MCF 10A (cell line): ENCODE measurements at regions not wholly inside any gene's neighbourhood (a gene's known extent, or its start where the extent isn't known, plus 50 kb on each side); places are given as distances from the start of the nearest gene placed in this dataset.
"Not testable (repeated sequence)": the region's sequence is repeated elsewhere in the genome, so short reads cannot be mapped to it uniquely, and the experiment has no call there.

Source experiments
- BruUV-seq: library from RNA; stranded (reverse); fragments of 400-500 nt; replicated peaks from 2 replicates; lab custom pipeline; 2021; lab: Mats Ljungman, UMichigan
- CTCF ChIA-PET: fragments of 300-600 bp; sonication (Branson Sonifier 250); formaldehyde crosslinking; extraction: SDS; loops from one replicate; lab custom pipeline; 2021; ENCODE audit warnings: antibody characterized with exemption, inconsistent platforms; lab: Yijun Ruan, JAX
- POLR2A ChIA-PET: fragments of 300-600, 350-650 bp; sonication (Branson Sonifier 250); formaldehyde crosslinking; extraction: SDS; loops from one replicate; lab custom pipeline; 2020; ENCODE audit warnings: antibody characterized with exemption, inconsistent platforms; lab: Yijun Ruan, JAX
- DNase-seq: peaks from one replicate; pipeline ENCODE4 v3.0.0-alpha.2; 2018; ENCODE audit not compliant: unreplicated experiment
- H3K27ac Mint-ChIP-seq: one replicate; pipeline ENCODE4 v1.8.0; 2022; ENCODE audit warnings: mild to moderate bottlenecking, low read depth, mixed read lengths; ENCODE audit not compliant: unreplicated experiment
- H3K27me3 Mint-ChIP-seq: one replicate; pipeline ENCODE4 v1.8.0; 2022; ENCODE audit warnings: mixed read lengths; ENCODE audit not compliant: insufficient read depth, unreplicated experiment
- H3K36me3 Mint-ChIP-seq: one replicate; pipeline ENCODE4 v1.8.0; 2022; ENCODE audit warnings: mild to moderate bottlenecking, moderate library complexity, mixed read lengths; ENCODE audit not compliant: insufficient read depth, unreplicated experiment
- H3K4me1 Mint-ChIP-seq: one replicate; pipeline ENCODE4 v1.8.0; 2022; ENCODE audit warnings: mixed read lengths; ENCODE audit not compliant: insufficient read depth, unreplicated experiment
- H3K4me3 Mint-ChIP-seq: one replicate; pipeline ENCODE4 v1.8.0; 2022; ENCODE audit warnings: mild to moderate bottlenecking, moderate library complexity, mixed read lengths; ENCODE audit not compliant: unreplicated experiment
- H3K9me3 Mint-ChIP-seq: one replicate; pipeline ENCODE4 v1.8.0; 2022; ENCODE audit warnings: mixed read lengths; ENCODE audit not compliant: unreplicated experiment
- CTCF ChIP-seq: fragments of 200-600 bp; IDR thresholded peaks from one replicate; pipeline ENCODE4 v1.8.0; 2022; ENCODE audit warnings: antibody characterized with exemption, mild to moderate bottlenecking; ENCODE audit not compliant: unreplicated experiment
- intact Hi-C: fragments of 100-400 bp; cut with micrococcal nuclease; formaldehyde crosslinking; loops from 2 replicates; pipeline ENCODE4 v1.14.1; 2022

GRCh38 chr11:26937386-26937785, 56.5 kb upstream of the FIBIN start:
- Mint-ChIP-seq H3K27me3 (no peaks in the 10 kb centered on the region), H3K27ac (no peak overlapping the region), H3K4me3 (no peak overlapping the region), H3K9me3 (peaks cover 8% of the 10 kb centered on the region), H3K4me1 (no peaks in the 10 kb centered on the region), H3K36me3 (no peaks in the 10 kb centered on the region)
- ChIA-PET CTCF (interaction anchor here (0.7 kb wide), 1 partner anchor 10 kb away, joined by 3 read pairs; no protein-coding TSS in a partner anchor), POLR2A (no interaction called here)
- intact Hi-C loops, result no loop called here
- no peak for TF ChIP-seq CTCF
- BruUV-seq, result no TSS peak
- DNase-seq, result no peak

- intact Hi-C loops, result loop anchor here (10.0 kb wide), 1 partner anchor 186 kb away; no protein-coding TSS in a partner anchor
- POLR2A ChIA-PET, result interaction anchor here (0.7 kb wide), 1 partner anchor 194 kb away, joined by 3 read pairs; no protein-coding TSS in a partner anchor
- CTCF ChIA-PET, H3K27me3 Mint-ChIP-seq, DNase-seq, H3K4me1 Mint-ChIP-seq, BruUV-seq, H3K27ac Mint-ChIP-seq, H3K9me3 Mint-ChIP-seq, H3K36me3 Mint-ChIP-seq, H3K4me3 Mint-ChIP-seq: not testable (repeated sequence)
Observed at GRCh38 chr11:26940501-26940900, 53.4 kb upstream of the FIBIN start.

GRCh38 chr11:26942356-26942755, 51.6 kb upstream of the FIBIN start:
- no peaks in the 10 kb centered on the region for H3K36me3 Mint-ChIP-seq
- BruUV-seq, result no TSS peak
- no peaks in the 10 kb centered on the region for H3K27me3 Mint-ChIP-seq
- ChIA-PET CTCF (no interaction called here), POLR2A (interaction anchor here (0.7 kb wide), 1 partner anchor 97 kb away, joined by 3 read pairs; no protein-coding TSS in a partner anchor)
- intact Hi-C loops, result loop anchor here (10.0 kb wide), 1 partner anchor 188 kb away; no protein-coding TSS in a partner anchor
- DNase-seq, result no peak
- H3K4me3 Mint-ChIP-seq, result no peak overlapping the region
- TF ChIP-seq CTCF, result no peak
- H3K9me3 Mint-ChIP-seq, result peaks cover 8% of the 10 kb centered on the region
- no peak overlapping the region for H3K27ac Mint-ChIP-seq
- H3K4me1 Mint-ChIP-seq, result peaks cover 18% of the 10 kb centered on the region

- Mint-ChIP-seq H3K36me3 (no peaks in the 10 kb centered on the region), H3K4me1 (peaks cover 31% of the 10 kb centered on the region), H3K27ac (no peak overlapping the region), H3K4me3 (no peak overlapping the region), H3K27me3 (no peaks in the 10 kb centered on the region), H3K9me3 (peaks cover 8% of the 10 kb centered on the region)
- BruUV-seq, result no TSS peak
- intact Hi-C loops, result loop anchor here (10.0 kb wide), 1 partner anchor 189 kb away; no protein-coding TSS in a partner anchor
- CTCF ChIA-PET, result no interaction called here
- TF ChIP-seq CTCF, result no peak
- DNase-seq, result no peak
- POLR2A ChIA-PET, result no interaction called here
Observed at GRCh38 chr11:26943636-26944035, 50.3 kb upstream of the FIBIN start.
